K562 (cell line): ENCODE measurements at regions not wholly inside any gene's neighbourhood (a gene's known extent, or its start where the extent isn't known, plus 50 kb on each side); places are given as distances from the start of the nearest gene placed in this dataset.
"Not testable (repeated sequence)": the region's sequence is repeated elsewhere in the genome, so short reads cannot be mapped to it uniquely, and the experiment has no call there.

Source experiments
- ATF1 ChIP-seq, 2 experiments: fragments of 450-650 bp in 1 of 2; IDR thresholded peaks; 2 replicates each; pipeline ENCODE4 v1.6.1; 2016; ENCODE audit warnings: missing compliant biosample characterization in 1 of 2, missing genetic modification characterization in 1 of 2
- ELF4 ChIP-seq: fragments of 450-650 bp; formaldehyde crosslinking; IDR thresholded peaks from 2 replicates; pipeline ENCODE4 v1.4.0; 2022; ENCODE audit warnings: missing genetic modification characterization
- NFYB ChIP-seq: IDR thresholded peaks from 2 replicates; pipeline ENCODE4 v1.6.1; 2011; ENCODE audit warnings: mild to moderate bottlenecking, moderate library complexity; ENCODE audit not compliant: insufficient read length; ENCODE audit errors: extremely low read depth
- POLR2A ChIP-seq: fragments of 450-650 bp; conservative IDR thresholded peaks from 2 replicates; pipeline ENCODE4 v1.6.1; 2016
- RAD51 ChIP-seq: fragments of 450-650 bp; IDR thresholded peaks from 2 replicates; pipeline ENCODE4 v1.7.1; 2016; ENCODE audit warnings: low read depth, mild to moderate bottlenecking, borderline replicate concordance
- RFX5 ChIP-seq: IDR thresholded peaks from 2 replicates; pipeline ENCODE4 v1.6.1; 2011; ENCODE audit warnings: low read depth, mild to moderate bottlenecking, improper control_type of control experiment, low read length
- SIN3A ChIP-seq, 2 experiments: fragments of 150-350 bp in 1 of 2; IDR thresholded peaks; 2 replicates each; pipeline ENCODE4 v1.6.1; 2011 to 2016; ENCODE audit warnings: borderline replicate concordance in 2 of 2, low read depth in 2 of 2, low read length in 2 of 2, mild to moderate bottlenecking in 2 of 2, moderate library complexity in 2 of 2; ENCODE audit not compliant: control insufficient read depth in 1 of 2
- SRF ChIP-seq, 2 experiments: fragments of 250-450, 450-650 bp in 1 of 2; sonication (Bioruptor Pico) in 1 of 2; sonication (generic) in 1 of 2; formaldehyde crosslinking; IDR thresholded peaks; 2 replicates each; pipeline versions ENCODE4 v1.5.0 to v1.5.1; 2020 to 2022; ENCODE audit warnings: mild to moderate bottlenecking in 1 of 2, missing genetic modification reagents in 1 of 2
- YY1 ChIP-seq, 3 experiments: IDR thresholded peaks; 2 replicates each; pipeline ENCODE4 v1.6.1; 2011; ENCODE audit warnings: low read length in 2 of 3, mild to moderate bottlenecking in 2 of 3, moderate library complexity in 2 of 3, borderline replicate concordance in 1 of 3, control low read depth in 1 of 3, low read depth in 1 of 3; ENCODE audit not compliant: insufficient read depth in 3 of 3, insufficient replicate concordance in 2 of 3, control insufficient read depth in 1 of 3, insufficient read length in 1 of 3; ENCODE audit errors: extremely low read depth in 1 of 3
- ZNF140 ChIP-seq: fragments of 250-450 bp; sonication (Bioruptor Pico); IDR thresholded peaks from 2 replicates; pipeline ENCODE4 v1.8.0; 2021; ENCODE audit warnings: moderate library complexity, mild to moderate bottlenecking, inconsistent platforms
- ZNF77 ChIP-seq: fragments of 250-450 bp; sonication (Bioruptor Pico); IDR thresholded peaks from 2 replicates; pipeline ENCODE4 v1.5.0; 2020
- TF ChIP-seq, protein P1 (sequence below), 3 experiments: IDR thresholded peaks in 2 of 3; conservative IDR thresholded peaks in 1 of 3; 2 replicates each; pipeline ENCODE4 v1.5.1; 2011 to 2012; ENCODE audit warnings: low read length in 3 of 3, mild to moderate bottlenecking in 3 of 3, control low read depth in 2 of 3, improper control_type of control experiment in 1 of 3, inconsistent platforms in 1 of 3, low read depth in 1 of 3, mixed read lengths in 1 of 3, moderate library complexity in 1 of 3; ENCODE audit not compliant: insufficient read depth in 2 of 3
- TF ChIP-seq, protein P2 (sequence below), 2 experiments: IDR thresholded peaks in 1 of 2; conservative IDR thresholded peaks in 1 of 2; 2 replicates each; pipeline ENCODE4 v1.6.1; 2016; ENCODE audit warnings: low read depth in 2 of 2, mild to moderate bottlenecking in 1 of 2, missing compliant biosample characterization in 1 of 2, missing genetic modification characterization in 1 of 2, moderate library complexity in 1 of 2
- TF ChIP-seq, protein P3 (sequence below): sonication (generic); formaldehyde crosslinking; IDR thresholded peaks from 2 replicates; pipeline ENCODE4 v1.8.1; 2022; ENCODE audit warnings: missing genetic modification reagents

DNA sequence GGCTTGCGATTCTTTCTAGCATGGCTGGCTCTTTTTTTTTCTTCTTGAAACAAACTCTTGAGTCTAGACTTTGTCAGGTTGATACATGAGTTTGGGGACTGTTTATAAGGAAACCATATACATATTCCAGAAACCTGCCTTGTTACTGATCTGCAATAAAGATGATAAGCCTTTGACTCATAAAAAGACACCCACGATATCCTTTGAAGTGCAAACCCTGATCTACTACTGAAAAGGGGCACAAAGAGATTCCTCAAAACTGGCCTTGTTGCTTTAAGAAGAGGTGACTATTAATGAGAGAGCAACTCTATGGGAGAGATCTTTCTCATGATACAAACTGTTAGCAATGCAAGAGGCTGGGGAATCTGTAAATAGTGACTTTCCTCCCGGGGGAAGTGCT lies 247.1 kb downstream of the ANKRD30B start:
- TF ChIP-seq SIN3A (IDR thresholded peaks at IDR 0.05; ENCODE audit: borderline replicate concordance in 2 of 2, control insufficient read depth in 1 of 2, low read depth in 2 of 2, low read length in 2 of 2); ATF1 (CRISPR knock-in tag; IDR thresholded peaks at IDR 0.05); ATF1 (tag; IDR thresholded peaks at IDR 0.05); ZNF140 (CRISPR knock-in tag); ELF4; ZNF77 (CRISPR knock-in tag); RAD51; RFX5; SRF (CRISPR knock-in tag; IDR thresholded peaks at IDR 0.05); YY1 (IDR thresholded peaks at IDR 0.05; ENCODE audit: borderline replicate concordance in 1 of 3, control insufficient read depth in 1 of 3, extremely low read depth in 1 of 3, insufficient read depth in 3 of 3, insufficient read length in 1 of 3, insufficient replicate concordance in 2 of 3, low read depth in 1 of 3, low read length in 2 of 3); POLR2A; NFYB: not testable (repeated sequence)
- TF ChIP-seq, protein P1, sequence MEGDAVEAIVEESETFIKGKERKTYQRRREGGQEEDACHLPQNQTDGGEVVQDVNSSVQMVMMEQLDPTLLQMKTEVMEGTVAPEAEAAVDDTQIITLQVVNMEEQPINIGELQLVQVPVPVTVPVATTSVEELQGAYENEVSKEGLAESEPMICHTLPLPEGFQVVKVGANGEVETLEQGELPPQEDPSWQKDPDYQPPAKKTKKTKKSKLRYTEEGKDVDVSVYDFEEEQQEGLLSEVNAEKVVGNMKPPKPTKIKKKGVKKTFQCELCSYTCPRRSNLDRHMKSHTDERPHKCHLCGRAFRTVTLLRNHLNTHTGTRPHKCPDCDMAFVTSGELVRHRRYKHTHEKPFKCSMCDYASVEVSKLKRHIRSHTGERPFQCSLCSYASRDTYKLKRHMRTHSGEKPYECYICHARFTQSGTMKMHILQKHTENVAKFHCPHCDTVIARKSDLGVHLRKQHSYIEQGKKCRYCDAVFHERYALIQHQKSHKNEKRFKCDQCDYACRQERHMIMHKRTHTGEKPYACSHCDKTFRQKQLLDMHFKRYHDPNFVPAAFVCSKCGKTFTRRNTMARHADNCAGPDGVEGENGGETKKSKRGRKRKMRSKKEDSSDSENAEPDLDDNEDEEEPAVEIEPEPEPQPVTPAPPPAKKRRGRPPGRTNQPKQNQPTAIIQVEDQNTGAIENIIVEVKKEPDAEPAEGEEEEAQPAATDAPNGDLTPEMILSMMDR (IDR thresholded peaks at IDR 0.05 in 2 of 3, conservative IDR thresholded peaks at IDR 0.05 in 1 of 3; ENCODE audit: insufficient read depth in 2 of 3, low read depth in 1 of 3, low read length in 3 of 3) = not testable (repeated sequence)
- TF ChIP-seq, protein P2, sequence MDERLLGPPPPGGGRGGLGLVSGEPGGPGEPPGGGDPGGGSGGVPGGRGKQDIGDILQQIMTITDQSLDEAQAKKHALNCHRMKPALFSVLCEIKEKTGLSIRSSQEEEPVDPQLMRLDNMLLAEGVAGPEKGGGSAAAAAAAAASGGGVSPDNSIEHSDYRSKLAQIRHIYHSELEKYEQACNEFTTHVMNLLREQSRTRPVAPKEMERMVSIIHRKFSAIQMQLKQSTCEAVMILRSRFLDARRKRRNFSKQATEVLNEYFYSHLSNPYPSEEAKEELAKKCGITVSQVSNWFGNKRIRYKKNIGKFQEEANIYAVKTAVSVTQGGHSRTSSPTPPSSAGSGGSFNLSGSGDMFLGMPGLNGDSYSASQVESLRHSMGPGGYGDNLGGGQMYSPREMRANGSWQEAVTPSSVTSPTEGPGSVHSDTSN (CRISPR knock-in tag; IDR thresholded peaks at IDR 0.05; ENCODE audit: low read depth) = not testable (repeated sequence)
- TF ChIP-seq, protein P2 (tag; conservative IDR thresholded peaks at IDR 0.05; ENCODE audit: low read depth) = not testable (repeated sequence)
- TF ChIP-seq, protein P3, sequence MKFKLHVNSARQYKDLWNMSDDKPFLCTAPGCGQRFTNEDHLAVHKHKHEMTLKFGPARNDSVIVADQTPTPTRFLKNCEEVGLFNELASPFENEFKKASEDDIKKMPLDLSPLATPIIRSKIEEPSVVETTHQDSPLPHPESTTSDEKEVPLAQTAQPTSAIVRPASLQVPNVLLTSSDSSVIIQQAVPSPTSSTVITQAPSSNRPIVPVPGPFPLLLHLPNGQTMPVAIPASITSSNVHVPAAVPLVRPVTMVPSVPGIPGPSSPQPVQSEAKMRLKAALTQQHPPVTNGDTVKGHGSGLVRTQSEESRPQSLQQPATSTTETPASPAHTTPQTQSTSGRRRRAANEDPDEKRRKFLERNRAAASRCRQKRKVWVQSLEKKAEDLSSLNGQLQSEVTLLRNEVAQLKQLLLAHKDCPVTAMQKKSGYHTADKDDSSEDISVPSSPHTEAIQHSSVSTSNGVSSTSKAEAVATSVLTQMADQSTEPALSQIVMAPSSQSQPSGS (CRISPR knock-in tag) = not testable (repeated sequence)
